ENCODE measurements at regions not wholly inside any gene's neighbourhood (a gene's known extent, or its start where the extent isn't known, plus 50 kb on each side); places are given as distances from the start of the nearest gene placed in this dataset.

DNA sequence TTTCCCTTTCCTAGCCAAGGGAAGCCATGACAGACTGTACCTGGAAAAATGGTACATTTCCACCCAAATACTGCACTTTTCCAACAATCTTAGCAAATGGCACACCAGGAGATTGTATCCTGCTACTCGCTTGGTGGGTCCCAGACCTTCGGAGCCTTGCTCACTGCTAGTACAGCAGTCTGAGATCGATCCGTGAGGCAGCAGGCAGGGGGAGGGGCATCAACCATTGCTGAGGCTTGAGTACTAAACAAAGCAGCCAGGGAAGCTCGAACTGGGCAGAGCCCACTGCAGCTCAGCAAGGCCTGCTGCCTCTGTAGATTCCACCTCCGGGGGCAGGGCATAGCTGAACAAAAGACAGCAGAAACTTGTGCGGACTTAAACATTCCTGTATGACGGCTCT is 218.8 kb downstream of the LRIG3 start:
- TF ChIP-seq, protein P1, sequence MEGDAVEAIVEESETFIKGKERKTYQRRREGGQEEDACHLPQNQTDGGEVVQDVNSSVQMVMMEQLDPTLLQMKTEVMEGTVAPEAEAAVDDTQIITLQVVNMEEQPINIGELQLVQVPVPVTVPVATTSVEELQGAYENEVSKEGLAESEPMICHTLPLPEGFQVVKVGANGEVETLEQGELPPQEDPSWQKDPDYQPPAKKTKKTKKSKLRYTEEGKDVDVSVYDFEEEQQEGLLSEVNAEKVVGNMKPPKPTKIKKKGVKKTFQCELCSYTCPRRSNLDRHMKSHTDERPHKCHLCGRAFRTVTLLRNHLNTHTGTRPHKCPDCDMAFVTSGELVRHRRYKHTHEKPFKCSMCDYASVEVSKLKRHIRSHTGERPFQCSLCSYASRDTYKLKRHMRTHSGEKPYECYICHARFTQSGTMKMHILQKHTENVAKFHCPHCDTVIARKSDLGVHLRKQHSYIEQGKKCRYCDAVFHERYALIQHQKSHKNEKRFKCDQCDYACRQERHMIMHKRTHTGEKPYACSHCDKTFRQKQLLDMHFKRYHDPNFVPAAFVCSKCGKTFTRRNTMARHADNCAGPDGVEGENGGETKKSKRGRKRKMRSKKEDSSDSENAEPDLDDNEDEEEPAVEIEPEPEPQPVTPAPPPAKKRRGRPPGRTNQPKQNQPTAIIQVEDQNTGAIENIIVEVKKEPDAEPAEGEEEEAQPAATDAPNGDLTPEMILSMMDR (conservative IDR thresholded peaks at IDR 0.05 in 1 of 2, IDR thresholded peaks at IDR 0.05 in 1 of 2; ENCODE audit: extremely low read depth in 1 of 2, insufficient read depth in 1 of 2, low read depth in 1 of 2, low read length in 2 of 2): no peak
- TF ChIP-seq EZH2 (IDR thresholded peaks at IDR 0.05; ENCODE audit: borderline replicate concordance, low read length): no peak

Data from mammary epithelial cell (primary cell).